PC-9 (cell line): ENCODE measurements at regions not wholly inside any gene's neighbourhood (a gene's known extent, or its start where the extent isn't known, plus 50 kb on each side); places are given as distances from the start of the nearest gene placed in this dataset.

Experiments
- EZH2 ChIP-seq: fragments of 200-600 bp; sonication (generic); IDR thresholded peaks from 2 replicates; pipeline ENCODE4 v1.8.0; 2017; ENCODE audit warnings: antibody characterized with exemption, low read depth
- TF ChIP-seq, protein P1 (sequence below): fragments of 200-600 bp; sonication (generic); conservative IDR thresholded peaks from 2 replicates; pipeline ENCODE4 v1.6.1; 2017; ENCODE audit warnings: mixed run types, antibody characterized with exemption, mild to moderate bottlenecking, moderate library complexity

DNA sequence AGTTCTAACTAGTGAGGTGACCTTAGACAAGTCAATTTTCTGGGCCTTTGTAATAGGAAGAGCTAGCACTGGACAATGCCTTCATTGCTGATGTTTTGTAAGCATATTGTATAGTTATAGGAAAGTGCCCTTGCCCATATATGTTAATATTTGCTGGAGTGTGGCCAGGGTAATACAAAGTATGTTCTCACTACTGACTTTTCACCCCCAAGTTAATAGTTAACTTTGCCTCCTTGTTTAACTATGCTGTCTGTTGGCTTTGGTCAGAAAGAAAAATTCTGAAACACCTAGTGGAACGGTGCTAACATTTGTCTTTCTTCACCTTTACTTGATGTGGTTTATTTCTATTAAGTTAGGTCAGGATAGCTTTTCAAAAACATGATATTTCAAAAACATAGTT, 287.4 kb upstream of the CTNNB1 start:
- TF ChIP-seq, protein P1, sequence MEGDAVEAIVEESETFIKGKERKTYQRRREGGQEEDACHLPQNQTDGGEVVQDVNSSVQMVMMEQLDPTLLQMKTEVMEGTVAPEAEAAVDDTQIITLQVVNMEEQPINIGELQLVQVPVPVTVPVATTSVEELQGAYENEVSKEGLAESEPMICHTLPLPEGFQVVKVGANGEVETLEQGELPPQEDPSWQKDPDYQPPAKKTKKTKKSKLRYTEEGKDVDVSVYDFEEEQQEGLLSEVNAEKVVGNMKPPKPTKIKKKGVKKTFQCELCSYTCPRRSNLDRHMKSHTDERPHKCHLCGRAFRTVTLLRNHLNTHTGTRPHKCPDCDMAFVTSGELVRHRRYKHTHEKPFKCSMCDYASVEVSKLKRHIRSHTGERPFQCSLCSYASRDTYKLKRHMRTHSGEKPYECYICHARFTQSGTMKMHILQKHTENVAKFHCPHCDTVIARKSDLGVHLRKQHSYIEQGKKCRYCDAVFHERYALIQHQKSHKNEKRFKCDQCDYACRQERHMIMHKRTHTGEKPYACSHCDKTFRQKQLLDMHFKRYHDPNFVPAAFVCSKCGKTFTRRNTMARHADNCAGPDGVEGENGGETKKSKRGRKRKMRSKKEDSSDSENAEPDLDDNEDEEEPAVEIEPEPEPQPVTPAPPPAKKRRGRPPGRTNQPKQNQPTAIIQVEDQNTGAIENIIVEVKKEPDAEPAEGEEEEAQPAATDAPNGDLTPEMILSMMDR, result no peak
- TF ChIP-seq EZH2, result no peak
